NOMO-1 treated with DMSO at 0.1 percent for 48 hours (cell line): ENCODE measurements at regions not wholly inside any gene's neighbourhood (a gene's known extent, or its start where the extent isn't known, plus 50 kb on each side); places are given as distances from the start of the nearest gene placed in this dataset.
A peak's percentile ranks its signal among the peaks of the same experiment; 100 is the strongest.

Experiments used
- DNase-seq: peaks from one replicate; lab custom pipeline; 2025; ENCODE audit not compliant: unreplicated experiment; lab: John Stamatoyannopoulos, UW

- DNase-seq, result no peak
Observed at GRCh38 chr7:16235147-16236114, 185.9 kb downstream of the CRPPA start.

- DNase-seq, result no peak
Observed at GRCh38 chr7:16234493-16235146, 186.7 kb downstream of the CRPPA start.

GRCh38 chr7:16233517-16233916 lies 187.8 kb downstream of the CRPPA start:
- DNase-seq, result no peak

GRCh38 chr7:16232273-16232672 lies 189.1 kb downstream of the CRPPA start:
- DNase-seq, result no peak

GRCh38 chr7:16223963-16224707 lies 197.2 kb downstream of the CRPPA start:
- DNase-seq, result no peak

GRCh38 chr7:16212610-16213009 lies 208.7 kb downstream of the CRPPA start:
- DNase-seq, result no peak

- DNase-seq, result no peak
Observed at GRCh38 chr7:16212032-16212431, 209.3 kb downstream of the CRPPA start.

GRCh38 chr7:16211402-16211925 lies 209.9 kb downstream of the CRPPA start:
- no peak for DNase-seq

GRCh38 chr7:16210171-16210570 lies 211.2 kb downstream of the CRPPA start:
- DNase-seq, result no peak

GRCh38 chr7:16207321-16207720 lies 214.0 kb downstream of the CRPPA start:
- DNase-seq, result no peak

GRCh38 chr7:16205466-16205865 lies 215.9 kb downstream of the CRPPA start:
- DNase-seq, result peak; percentile 2

GRCh38 chr7:16204953-16205352 lies 216.4 kb downstream of the CRPPA start:
- no peak for DNase-seq

GRCh38 chr7:16203065-16203464 lies 218.3 kb downstream of the CRPPA start:
- DNase-seq, result no peak

GRCh38 chr7:16202303-16202702 lies 219.0 kb downstream of the CRPPA start:
- DNase-seq, result no peak

GRCh38 chr7:16200591-16200990 lies 220.7 kb downstream of the CRPPA start:
- DNase-seq, result no peak

GRCh38 chr7:16193631-16194030 lies 227.7 kb downstream of the CRPPA start:
- no peak for DNase-seq

GRCh38 chr7:16189026-16189715 lies 232.2 kb downstream of the CRPPA start:
- no peak for DNase-seq

GRCh38 chr7:16187131-16187530 lies 234.2 kb downstream of the CRPPA start:
- DNase-seq, result no peak

GRCh38 chr7:16178585-16178984 lies 242.8 kb downstream of the CRPPA start:
- DNase-seq, result no peak

GRCh38 chr7:16178092-16178491 lies 243.2 kb downstream of the CRPPA start:
- no peak for DNase-seq

GRCh38 chr7:16174253-16174652 lies 247.1 kb downstream of the CRPPA start:
- no peak for DNase-seq
